Neuronal stem cell (in vitro differentiated cells): ENCODE measurements at regions not wholly inside any gene's neighbourhood (a gene's known extent, or its start where the extent isn't known, plus 50 kb on each side); places are given as distances from the start of the nearest gene placed in this dataset.

ENCODE experiments used
- DNase-seq: peaks from one replicate; pipeline ENCODE4 v3.0.0-alpha.2; 2013; ENCODE audit warnings: low spot score
- H2AFZ ChIP-seq: one replicate; pipeline ENCODE4 v1.6.1; 2013; ENCODE audit warnings: mild to moderate bottlenecking, low read length, inconsistent platforms
- H2AK5ac ChIP-seq: 2 replicates; pipeline ENCODE4 v1.6.1; 2013; ENCODE audit warnings: low read depth, mild to moderate bottlenecking, inconsistent platforms, low read length, moderate library complexity, mixed read lengths
- H2BK120ac ChIP-seq: 2 replicates; pipeline ENCODE4 v1.6.1; 2013; ENCODE audit warnings: low read depth, mild to moderate bottlenecking, inconsistent platforms, low read length, moderate library complexity, mixed read lengths
- H2BK12ac ChIP-seq: one replicate; pipeline ENCODE4 v1.6.1; 2013; ENCODE audit warnings: low read length, inconsistent platforms
- H2BK15ac ChIP-seq: 2 replicates; pipeline ENCODE4 v1.6.1; 2013; ENCODE audit warnings: mild to moderate bottlenecking, low read length, inconsistent platforms, mixed read lengths
- H2BK5ac ChIP-seq: one replicate; pipeline ENCODE4 v1.6.1; 2013; ENCODE audit warnings: inconsistent platforms, mild to moderate bottlenecking, low read length, moderate library complexity
- H3K14ac ChIP-seq: one replicate; pipeline ENCODE4 v1.6.1; 2013; ENCODE audit warnings: low read length, inconsistent platforms
- H3K18ac ChIP-seq: 2 replicates; pipeline ENCODE4 v1.6.1; 2013; ENCODE audit warnings: low read length, inconsistent platforms
- H3K23ac ChIP-seq: 2 replicates; pipeline ENCODE4 v1.6.1; 2013; ENCODE audit warnings: low read depth, mild to moderate bottlenecking, mixed read lengths, low read length, inconsistent platforms; ENCODE audit not compliant: poor library complexity
- H3K27ac ChIP-seq: replicated peaks from 3 replicates; pipeline ENCODE4 v1.5.1; 2013; ENCODE audit warnings: low read length, inconsistent platforms
- H3K27me3 ChIP-seq, 3 experiments: 2 replicates each; pipeline ENCODE4 v1.6.1; 2013; ENCODE audit warnings: low read length in 3 of 3, mild to moderate bottlenecking in 2 of 3, inconsistent platforms in 1 of 3, low read depth in 1 of 3, mixed read lengths in 1 of 3, moderate library complexity in 1 of 3; ENCODE audit not compliant: control insufficient read depth in 3 of 3, insufficient read depth in 3 of 3
- H3K36me3 ChIP-seq, 2 donors: replicated peaks in 1 of 2; 2 replicates each; pipeline ENCODE4 v1.6.1; 2013; ENCODE audit warnings: low read length in 2 of 2; ENCODE audit not compliant: control insufficient read depth in 2 of 2, insufficient read depth in 2 of 2
- H3K4ac ChIP-seq: 2 replicates; pipeline ENCODE4 v1.6.1; 2013; ENCODE audit warnings: inconsistent platforms, mild to moderate bottlenecking, low read length, moderate library complexity
- H3K4me1 ChIP-seq, 2 donors: 1 replicate in 1 of 2; 2 replicates in 1 of 2; pipeline ENCODE4 v1.6.1; 2013; ENCODE audit warnings: low read length in 2 of 2, low read depth in 1 of 2; ENCODE audit not compliant: control insufficient read depth in 2 of 2, insufficient read depth in 1 of 2
- H3K4me2 ChIP-seq: one replicate; pipeline ENCODE4 v1.6.1; 2013; ENCODE audit warnings: mild to moderate bottlenecking, low read length, inconsistent platforms; ENCODE audit not compliant: insufficient read depth, poor library complexity, severe bottlenecking
- H3K4me3 ChIP-seq, 2 donors: 2 replicates each; pipeline ENCODE4 v1.5.1; 2013; ENCODE audit warnings: low read length in 2 of 2, mild to moderate bottlenecking in 2 of 2, inconsistent platforms in 1 of 2, moderate library complexity in 1 of 2
- H3K79me1 ChIP-seq: one replicate; pipeline ENCODE4 v1.6.1; 2013; ENCODE audit warnings: low read depth, mild to moderate bottlenecking, inconsistent platforms, low read length, moderate library complexity
- H3K9ac ChIP-seq: one replicate; pipeline ENCODE4 v1.6.1; 2013; ENCODE audit warnings: mild to moderate bottlenecking, low read depth, low read length, inconsistent platforms; ENCODE audit not compliant: poor library complexity
- H3K9me3 ChIP-seq, 2 donors: replicated peaks in 1 of 2; 2 replicates each; pipeline versions ENCODE3 to v1.6.1; 2013; ENCODE audit warnings: low read length in 2 of 2, mild to moderate bottlenecking in 2 of 2, inconsistent platforms in 1 of 2, low read depth in 1 of 2, mixed read lengths in 1 of 2, moderate library complexity in 1 of 2; ENCODE audit not compliant: control insufficient read depth in 2 of 2, insufficient read depth in 1 of 2
- H4K8ac ChIP-seq: one replicate; pipeline ENCODE4 v1.6.1; 2013; ENCODE audit warnings: low read depth, mild to moderate bottlenecking, inconsistent platforms, low read length, moderate library complexity
- H4K91ac ChIP-seq: one replicate; pipeline ENCODE4 v1.6.1; 2013; ENCODE audit warnings: low read length, low read depth, mild to moderate bottlenecking, inconsistent platforms; ENCODE audit not compliant: poor library complexity
- WGBS, 2 donors: extraction: QIAGEN DNeasy Blood & Tissue Kit; methylation state at CpG; one replicate each; pipeline ENCODE4 v1.1.7; 2013; ENCODE audit warnings: missing lambda C conversion rate in 2 of 2, mixed read lengths in 1 of 2; ENCODE audit not compliant: insufficient read length in 2 of 2, insufficient replicate concordance in 1 of 2; ENCODE audit errors: extremely low coverage in 2 of 2; 5-methylcytosine and 5-hydroxymethylcytosine counted together

DNA sequence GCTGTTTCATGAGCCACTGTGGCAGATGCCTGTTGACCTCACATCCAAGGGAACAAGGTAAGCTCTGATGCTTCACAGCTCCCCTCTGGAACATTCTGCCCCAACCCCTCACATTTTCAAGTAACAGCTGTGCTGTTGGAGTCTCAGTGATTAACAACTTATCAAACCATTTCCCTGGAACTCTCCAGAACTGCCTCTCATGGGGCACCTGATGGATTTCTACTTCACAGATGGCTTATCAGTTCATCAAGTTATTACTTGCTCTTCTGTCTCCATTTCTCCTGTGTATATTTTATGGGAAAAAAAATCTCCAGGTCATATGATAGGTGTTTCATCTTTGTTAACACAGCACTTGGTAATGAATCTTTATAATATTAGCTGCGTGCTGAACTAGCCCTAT is 322.4 kb downstream of the MAN2A1 start:
- H2BK15ac ChIP-seq: no peak overlapping the region
- H3K36me3 ChIP-seq: no peaks in the 10 kb centered on the region
- no peak overlapping the region for H3K14ac ChIP-seq
- H2AK5ac ChIP-seq: no peak overlapping the region
- H3K79me1 ChIP-seq: no peaks in the 10 kb centered on the region
- no peak overlapping the region for H3K4me3 ChIP-seq
- no peak overlapping the region for H3K18ac ChIP-seq
- no peaks in the 10 kb centered on the region for H3K4me1 ChIP-seq
- no peaks in the 10 kb centered on the region for H3K27me3 ChIP-seq
- no peak overlapping the region for H2AFZ ChIP-seq
- no CpG with 5 or more reads among the region's 1 CpG for WGBS, 2 donors
- H2BK120ac ChIP-seq: no peak overlapping the region
- no peak overlapping the region for H3K4me2 ChIP-seq
- H3K23ac ChIP-seq: no peak overlapping the region
- DNase-seq: no peak
- H2BK5ac ChIP-seq: no peak overlapping the region
- no peak overlapping the region for H3K27ac ChIP-seq
- no peak overlapping the region for H4K8ac ChIP-seq
- H4K91ac ChIP-seq: no peak overlapping the region
- no peak overlapping the region for H2BK12ac ChIP-seq
- no peak overlapping the region for H3K4ac ChIP-seq
- no peaks in the 10 kb centered on the region for H3K9me3 ChIP-seq
- H3K9ac ChIP-seq: no peak overlapping the region

DNA sequence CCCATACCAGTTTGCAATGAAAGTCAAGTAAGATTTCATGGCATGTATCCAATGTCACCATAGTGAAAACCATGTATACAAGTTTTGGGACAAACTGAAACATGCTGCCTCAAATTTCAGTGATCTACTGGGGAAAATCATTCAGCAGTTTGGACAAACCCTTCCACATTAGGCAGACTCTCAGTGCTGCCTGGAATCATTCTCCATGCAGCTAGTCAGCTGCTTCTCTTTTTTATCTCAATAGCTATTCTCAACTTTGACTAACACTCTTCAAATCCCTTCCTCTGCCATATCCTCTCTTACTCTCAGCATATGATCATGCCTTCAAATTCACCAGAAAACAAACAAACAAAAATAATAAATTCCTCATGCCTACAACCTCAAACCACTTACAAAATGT is 323.3 kb downstream of the MAN2A1 start:
- Histone ChIP-seq H3K79me1 (no peaks in the 10 kb centered on the region), H3K9ac (no peak overlapping the region), H3K27me3 (no peaks in the 10 kb centered on the region), H2BK5ac (no peak overlapping the region), H3K4ac (no peak overlapping the region), H3K27ac (no peak overlapping the region), H4K91ac (no peak overlapping the region), H4K8ac (no peak overlapping the region), H3K23ac (no peak overlapping the region), H3K18ac (no peak overlapping the region), H2AK5ac (no peak overlapping the region), H3K9me3 (no peaks in the 10 kb centered on the region), H3K4me2 (no peak overlapping the region), H2AFZ (no peak overlapping the region), H2BK15ac (no peak overlapping the region), H2BK120ac (no peak overlapping the region), H3K4me3 (no peak overlapping the region), H2BK12ac (no peak overlapping the region), H3K4me1 (no peaks in the 10 kb centered on the region), H3K36me3 (no peaks in the 10 kb centered on the region), H3K14ac (no peak overlapping the region)
- DNase-seq: no peak

DNA sequence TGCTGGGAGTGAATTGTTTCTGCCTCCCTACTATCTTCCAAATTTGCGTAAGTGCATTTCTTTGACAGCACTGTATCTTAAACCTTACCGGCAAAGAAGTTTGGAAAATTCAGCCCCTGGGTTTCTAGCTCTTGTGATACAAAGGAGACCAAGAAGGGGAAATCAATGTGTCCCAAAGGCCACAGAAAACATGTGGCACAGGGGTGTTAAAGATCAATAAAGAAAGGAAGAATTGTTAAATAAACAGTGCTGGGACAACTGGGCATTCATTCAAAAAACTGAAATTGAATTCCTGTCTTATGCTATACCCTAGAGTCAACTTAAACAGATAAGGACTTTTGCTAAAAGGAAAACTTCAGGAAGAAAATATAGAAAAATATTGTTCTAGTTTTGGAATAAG is 328.1 kb downstream of the MAN2A1 start:
- Histone ChIP-seq H4K91ac (no peak overlapping the region), H3K4me3 (no peak overlapping the region), H3K36me3 (no peaks in the 10 kb centered on the region), H3K18ac (no peak overlapping the region), H3K27me3 (no peaks in the 10 kb centered on the region), H2BK15ac (no peak overlapping the region), H3K4ac (no peak overlapping the region), H3K79me1 (no peaks in the 10 kb centered on the region), H2AK5ac (no peak overlapping the region), H3K9me3 (no peaks in the 10 kb centered on the region), H2BK5ac (no peak overlapping the region), H3K27ac (no peak overlapping the region), H2AFZ (peak overlapping the region; percentile 17), H4K8ac (no peak overlapping the region), H3K14ac (no peak overlapping the region), H3K23ac (no peak overlapping the region), H3K4me2 (no peak overlapping the region), H2BK120ac (no peak overlapping the region), H3K9ac (no peak overlapping the region), H3K4me1 (no peaks in the 10 kb centered on the region), H2BK12ac (no peak overlapping the region)
- WGBS, 2 donors: no CpG with 5 or more reads among the region's 2 CpGs
- DNase-seq: no peak

DNA sequence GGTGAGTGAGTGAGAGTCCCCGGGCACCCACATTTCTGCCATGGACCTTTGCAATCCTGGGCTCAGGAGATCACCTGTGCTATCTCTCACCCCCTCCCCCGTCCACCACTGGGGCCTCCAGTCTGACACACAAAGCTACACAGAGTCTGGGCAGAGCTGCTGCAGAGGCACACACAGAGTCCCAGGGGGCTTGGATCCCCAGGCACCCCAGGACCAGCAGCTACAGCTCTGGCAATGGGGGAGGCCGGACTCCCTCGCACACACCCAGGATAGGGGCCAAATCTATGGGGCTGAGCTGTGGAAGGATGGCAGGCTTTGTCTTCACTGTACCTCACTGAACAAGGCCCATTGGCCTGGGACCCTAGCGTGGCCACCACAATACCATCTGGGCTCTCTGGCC is 328.8 kb downstream of the MAN2A1 start:
- Histone ChIP-seq H3K36me3 (no peaks in the 10 kb centered on the region), H3K4me2 (no peak overlapping the region), H3K9me3 (no peaks in the 10 kb centered on the region), H3K9ac (no peak overlapping the region), H3K4me1 (no peaks in the 10 kb centered on the region), H3K79me1 (no peaks in the 10 kb centered on the region), H2AK5ac (no peak overlapping the region), H3K18ac (peak overlapping the region; percentile 12), H2BK15ac (no peak overlapping the region), H2BK120ac (no peak overlapping the region), H3K27me3 (no peaks in the 10 kb centered on the region), H3K4me3 (no peak overlapping the region), H4K8ac (no peak overlapping the region), H3K23ac (no peak overlapping the region), H3K27ac (no peak overlapping the region), H3K4ac (no peak overlapping the region), H2BK12ac (no peak overlapping the region), H2BK5ac (peak overlapping the region; percentile 8), H2AFZ (peak overlapping the region; percentile 64), H3K14ac (no peak overlapping the region), H4K91ac (no peak overlapping the region)
- DNase-seq: no peak
- WGBS, 2 donors: no CpG with 5 or more reads among the region's 5 CpGs
